ENCODE measurements at regions not wholly inside any gene's neighbourhood (a gene's known extent, or its start where the extent isn't known, plus 50 kb on each side); places are given as distances from the start of the nearest gene placed in this dataset.

- Mint-ChIP-seq H3K9me3 (peaks cover 0 to 30% of the 10 kb centered on the region in 2 experiments; a peak in 2 of 5 replicates), H3K27me3 (ENCODE audit: low read depth) (peaks cover 80% of the 10 kb centered on the region), H3K36me3 (ENCODE audit: insufficient read depth in 1 of 3, low read depth in 3 of 3) (no peaks in the 10 kb centered on the region), H3K27ac (no peak overlapping the region), H3K4me1 (peaks cover 3 to 4% of the 10 kb centered on the region in 2 experiments), H3K4me3 (no peak overlapping the region)
- H2BK120ac ChIP-seq (ENCODE audit: low read depth, low read length, poor library complexity, severe bottlenecking): no peak overlapping the region
- no peak overlapping the region for H2AK5ac ChIP-seq (ENCODE audit: insufficient read length, low read length)
- no peaks in the 10 kb centered on the region for H3K79me1 ChIP-seq (ENCODE audit: insufficient read depth, low read depth, low read length, poor library complexity, severe bottlenecking)
- H3K27ac ChIP-seq (ENCODE audit: insufficient read length, low read depth, low read length): no peak overlapping the region
- no peak overlapping the region for H4K8ac ChIP-seq (replicated peaks; ENCODE audit: insufficient read length, low read depth, low read length)
- H3K23ac ChIP-seq (ENCODE audit: insufficient read length, low read depth, low read length): no peak overlapping the region
- H4K20me1 ChIP-seq (ENCODE audit: control insufficient read depth, insufficient read depth, insufficient read length): no peaks in the 10 kb centered on the region
- H2BK5ac ChIP-seq (ENCODE audit: insufficient read length, low read length): no peak overlapping the region
- H3K23me2 ChIP-seq (ENCODE audit: insufficient read length, low read depth, low read length, poor library complexity, severe bottlenecking): peaks cover 2% of the 10 kb centered on the region
- WGBS (ENCODE audit: extremely low coverage, insufficient read length, low lambda C conversion rate): no CpG with 5 or more reads among the region's 4 CpGs
- TF ChIP-seq CTCF (conservative IDR thresholded peaks at IDR 0.05): no peak
- no peak overlapping the region for H4K91ac ChIP-seq (ENCODE audit: insufficient read length, low read depth, low read length)
- no peaks in the 10 kb centered on the region for H3K9me3 ChIP-seq (ENCODE audit: control insufficient read depth, low read depth, low read length)
- no peak overlapping the region for H2BK15ac ChIP-seq (ENCODE audit: low read depth, low read length)
- H3K9ac ChIP-seq (ENCODE audit: extremely low read depth, insufficient read length, low read length): no peak overlapping the region
- no peaks in the 10 kb centered on the region; the same call in 1 of the 2 replicates for H3K27me3 ChIP-seq (ENCODE audit: insufficient read depth, low read length)
- H2BK12ac ChIP-seq (ENCODE audit: insufficient read length, low read depth, low read length): no peak overlapping the region
- no peak overlapping the region for H3K56ac ChIP-seq (ENCODE audit: insufficient read length, low read depth, low read length)
- no peak overlapping the region for H3K18ac ChIP-seq (ENCODE audit: insufficient read length, low read depth, low read length)
- H2BK20ac ChIP-seq (ENCODE audit: low read depth, low read length, poor library complexity, severe bottlenecking): no peak overlapping the region
- H3K4me1 ChIP-seq (ENCODE audit: insufficient read depth, low read length): no peaks in the 10 kb centered on the region
- no peak overlapping the region for H3K4me2 ChIP-seq (ENCODE audit: insufficient read depth, insufficient read length, low read length)
- H3T11ph ChIP-seq (ENCODE audit: low read length): no peak overlapping the region
- no peak for DNase-seq
- H2AFZ ChIP-seq (ENCODE audit: low read length): no peak overlapping the region
- H3K79me2 ChIP-seq (ENCODE audit: insufficient read depth, low read length): no peaks in the 10 kb centered on the region
- no peak overlapping the region for H4K5ac ChIP-seq (ENCODE audit: insufficient read length, low read depth, low read length)
- H3K14ac ChIP-seq (ENCODE audit: insufficient read depth, low read length): no peak overlapping the region
- H3K4ac ChIP-seq (ENCODE audit: low read depth, low read length): no peak overlapping the region
These were observed 85.5 kb downstream of the TRIM43 start for GRCh38 chr2:95677346-95677745.
